GM12878 (cell line): ENCODE measurements at regions not wholly inside any gene's neighbourhood (a gene's known extent, or its start where the extent isn't known, plus 50 kb on each side); places are given as distances from the start of the nearest gene placed in this dataset.

Source experiments
- ATAC-seq: fragments of 200-7000 bp; cut with Tn5 transposase; 3 replicates; pipeline ENCODE4 v1.9.1; 2020; ENCODE audit warnings: mild to moderate bottlenecking, moderate library complexity
- BruUV-seq: library from RNA; stranded (reverse); fragments of 400-500 nt; replicated peaks from 2 replicates; lab custom pipeline; 2021; lab: Mats Ljungman, UMichigan
- CTCF ChIA-PET: fragments of 300-600 bp; sonication (Branson Sonifier 250); formaldehyde crosslinking; extraction: SDS; loops from one replicate; lab custom pipeline; 2021; ENCODE audit warnings: inconsistent platforms; lab: Yijun Ruan, JAX
- POLR2A ChIA-PET: fragments of 350-600 bp; formaldehyde crosslinking; extraction: SDS; loops from one replicate; lab custom pipeline; 2021; ENCODE audit warnings: inconsistent platforms; lab: Charles Lee
- RAD21 ChIA-PET: fragments of 300-600 bp; sonication (Branson Sonifier 250); formaldehyde crosslinking; loops from one replicate; lab custom pipeline; 2023; ENCODE audit warnings: antibody characterized with exemption; ENCODE audit not compliant: unreplicated experiment; lab: Charles Lee
- SMC1A ChIA-PET: fragments of 300-600 bp; sonication (Branson Sonifier 250); formaldehyde crosslinking; loops from one replicate; lab custom pipeline; 2023; ENCODE audit not compliant: unreplicated experiment, uncharacterized antibody; lab: Charles Lee
- DNase-seq: peaks from one replicate; pipeline ENCODE4 v3.0.0-alpha.2; 2011; ENCODE audit warnings: low read depth, low spot score
- FAIRE-seq: peaks from 3 replicates; lab custom pipeline; 2011; peaks lifted over from hg19 to GRCh38; lab: Jason Lieb, UNC
- H2AFZ ChIP-seq: 2 replicates; pipeline ENCODE4 v1.6.0; 2011; ENCODE audit warnings: low read depth, low read length, control low read depth; ENCODE audit not compliant: control insufficient read depth
- H3K27ac ChIP-seq: 2 replicates; pipeline ENCODE4 v1.5.1; 2011; ENCODE audit warnings: control low read depth; ENCODE audit not compliant: control insufficient read depth, insufficient read depth
- H3K27me3 ChIP-seq, 2 experiments: replicated peaks in 1 of 2; 2 replicates each; pipeline versions ENCODE4 v1.6.0 to v1.6.1; 2011; ENCODE audit warnings: low read length in 1 of 2; ENCODE audit not compliant: control insufficient read depth in 2 of 2, insufficient read depth in 2 of 2
- H3K36me3 ChIP-seq, 2 experiments: 2 replicates each; pipeline ENCODE4 v1.5.1; 2011; ENCODE audit warnings: low read length in 1 of 2; ENCODE audit not compliant: control insufficient read depth in 2 of 2, insufficient read depth in 2 of 2
- H3K4me1 ChIP-seq: 2 replicates; pipeline ENCODE4 v1.6.1; 2011; ENCODE audit warnings: mild to moderate bottlenecking, low read length, moderate library complexity, mixed read lengths; ENCODE audit not compliant: control insufficient read depth, insufficient read depth
- H3K4me2 ChIP-seq: 2 replicates; pipeline ENCODE4 v1.6.0; 2011; ENCODE audit warnings: control low read depth; ENCODE audit not compliant: control insufficient read depth, insufficient read depth
- H3K4me3 ChIP-seq: fragments of 200-600 bp; sonication (generic); 2 replicates; pipeline ENCODE4 v1.5.1; 2016
- H3K79me2 ChIP-seq: 2 replicates; pipeline ENCODE4 v1.6.0; 2011; ENCODE audit warnings: low read length; ENCODE audit not compliant: control insufficient read depth, insufficient read depth
- H3K9ac ChIP-seq: 2 replicates; pipeline ENCODE4 v1.8.0; 2011; ENCODE audit warnings: low read length, control low read depth, mixed read lengths; ENCODE audit not compliant: control insufficient read depth, insufficient read depth
- H3K9me3 ChIP-seq: replicated peaks from 3 replicates; pipeline ENCODE4 v1.5.1; 2011; ENCODE audit warnings: mild to moderate bottlenecking, low read length; ENCODE audit not compliant: control insufficient read depth, insufficient read depth
- H4K20me1 ChIP-seq: 2 replicates; pipeline ENCODE4 v1.6.0; 2011; ENCODE audit not compliant: control insufficient read depth, insufficient read depth
- ESRRA ChIP-seq: IDR thresholded peaks from 2 replicates; pipeline ENCODE4 v1.6.1; 2012; ENCODE audit warnings: mild to moderate bottlenecking, low read length, improper control_type of control experiment
- NFIC ChIP-seq: IDR thresholded peaks from 2 replicates; pipeline ENCODE4 v1.6.1; 2012; ENCODE audit warnings: low read depth, mild to moderate bottlenecking, inconsistent platforms, low read length, moderate library complexity
- PRDM15 ChIP-seq: fragments of 450-650 bp; formaldehyde crosslinking; IDR thresholded peaks from 2 replicates; pipeline ENCODE4 v1.4.0; 2020; ENCODE audit warnings: mild to moderate bottlenecking, moderate library complexity
- REST ChIP-seq: IDR thresholded peaks from 2 replicates; pipeline ENCODE4 v1.6.1; 2012; ENCODE audit warnings: mild to moderate bottlenecking, low read depth, low read length
- SPI1 ChIP-seq: IDR thresholded peaks from 2 replicates; pipeline ENCODE4 v1.6.1; 2011; ENCODE audit warnings: low read depth, mild to moderate bottlenecking, low read length, moderate library complexity, borderline replicate concordance; ENCODE audit not compliant: insufficient read depth
- ZSCAN29 ChIP-seq: fragments of 450-650 bp; IDR thresholded peaks from 2 replicates; pipeline ENCODE4 v1.6.1; 2017; ENCODE audit warnings: mild to moderate bottlenecking, moderate library complexity
- WGBS: methylation state at CpG from one replicate; pipeline ENCODE4 v1.1.6; 2016; ENCODE audit warnings: low lambda C conversion rate; ENCODE audit not compliant: insufficient replicate concordance, insufficient coverage; ENCODE audit errors: missing lambda C conversion rate; 5-methylcytosine and 5-hydroxymethylcytosine counted together
- in situ Hi-C: fragments of 300-500 bp; cut with MboI; formaldehyde crosslinking; loops from 9 replicates; pipeline ENCODE4 v1.14.3; 2018; ENCODE audit warnings: mixed read lengths
- intact Hi-C: fragments of 100-400 bp; cut with micrococcal nuclease; formaldehyde crosslinking; loops from one replicate; pipeline ENCODE4 v1.14.2; 2022; ENCODE audit not compliant: unreplicated experiment
- TF ChIP-seq, protein P1 (sequence below): IDR thresholded peaks from 2 replicates; pipeline ENCODE4 v1.6.1; 2012; ENCODE audit warnings: low read length, inconsistent platforms

DNA sequence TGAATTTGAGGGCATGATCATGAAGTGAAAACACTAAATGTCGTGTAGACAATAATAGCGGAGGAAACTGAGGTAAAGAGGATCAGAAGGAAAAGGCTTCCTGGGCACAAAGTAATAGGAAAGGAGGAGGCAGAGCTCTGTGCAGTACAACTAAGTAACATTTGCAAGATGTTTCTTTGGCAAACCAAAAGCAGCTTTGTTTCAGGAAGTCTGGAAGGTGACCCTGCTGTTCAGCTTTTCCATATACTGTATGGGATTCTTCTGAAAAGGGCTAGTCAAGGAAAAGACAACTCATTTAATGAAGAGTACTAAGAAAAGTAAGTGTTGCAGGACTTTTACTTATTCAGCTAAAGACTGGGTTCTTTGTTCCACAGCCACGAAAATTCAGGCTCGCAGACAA is 463.1 kb downstream of the PCDH7 start (continued):
- TF ChIP-seq, protein P1, sequence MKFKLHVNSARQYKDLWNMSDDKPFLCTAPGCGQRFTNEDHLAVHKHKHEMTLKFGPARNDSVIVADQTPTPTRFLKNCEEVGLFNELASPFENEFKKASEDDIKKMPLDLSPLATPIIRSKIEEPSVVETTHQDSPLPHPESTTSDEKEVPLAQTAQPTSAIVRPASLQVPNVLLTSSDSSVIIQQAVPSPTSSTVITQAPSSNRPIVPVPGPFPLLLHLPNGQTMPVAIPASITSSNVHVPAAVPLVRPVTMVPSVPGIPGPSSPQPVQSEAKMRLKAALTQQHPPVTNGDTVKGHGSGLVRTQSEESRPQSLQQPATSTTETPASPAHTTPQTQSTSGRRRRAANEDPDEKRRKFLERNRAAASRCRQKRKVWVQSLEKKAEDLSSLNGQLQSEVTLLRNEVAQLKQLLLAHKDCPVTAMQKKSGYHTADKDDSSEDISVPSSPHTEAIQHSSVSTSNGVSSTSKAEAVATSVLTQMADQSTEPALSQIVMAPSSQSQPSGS: no peak
- TF ChIP-seq, all 136 proteins: peak for 0

- POLR2A ChIA-PET: no interaction called here
- BruUV-seq: no TSS peak
- 57% methylated on average over 28 of the region's 28 CpGs for WGBS
Measured at GRCh38 chr4:31185014-31185585, 464.9 kb downstream of the PCDH7 start.

More at GRCh38 chr4:31185014-31185585, 464.9 kb downstream of the PCDH7 start:
- TF ChIP-seq ESRRA: no peak
- TF ChIP-seq PRDM15 (CRISPR knock-in tag): no peak
- no peak for TF ChIP-seq NFIC
- TF ChIP-seq ZSCAN29: no peak
- TF ChIP-seq SPI1: no peak
- TF ChIP-seq, protein P1: no peak
- no peak for TF ChIP-seq REST
- TF ChIP-seq, all 136 proteins: peak for 0
- SMC1A ChIA-PET: no interaction called here
- no peaks in the 10 kb centered on the region for H4K20me1 ChIP-seq
- DNase-seq: no peak
- H3K27ac ChIP-seq: no peak overlapping the region
- no peaks in the 10 kb centered on the region for H3K27me3 ChIP-seq
- H3K4me2 ChIP-seq: no peak overlapping the region
- no peaks in the 10 kb centered on the region for H3K79me2 ChIP-seq
- H3K9me3 ChIP-seq: no peaks in the 10 kb centered on the region; the same call in 2 of the 3 replicates
- no peak overlapping the region for H2AFZ ChIP-seq
- H3K4me1 ChIP-seq: no peaks in the 10 kb centered on the region
- RAD21 ChIA-PET: no interaction called here
- H3K4me3 ChIP-seq: no peak overlapping the region
- intact Hi-C loops: no loop called here
- CTCF ChIA-PET: no interaction called here
- H3K36me3 ChIP-seq: no peaks in the 10 kb centered on the region
- no peak for ATAC-seq
- FAIRE-seq: no peak
- no peak overlapping the region for H3K9ac ChIP-seq
- in situ Hi-C loops: no loop called here
